ENCODE measurements at regions not wholly inside any gene's neighbourhood (a gene's known extent, or its start where the extent isn't known, plus 50 kb on each side); places are given as distances from the start of the nearest gene placed in this dataset.

DNA sequence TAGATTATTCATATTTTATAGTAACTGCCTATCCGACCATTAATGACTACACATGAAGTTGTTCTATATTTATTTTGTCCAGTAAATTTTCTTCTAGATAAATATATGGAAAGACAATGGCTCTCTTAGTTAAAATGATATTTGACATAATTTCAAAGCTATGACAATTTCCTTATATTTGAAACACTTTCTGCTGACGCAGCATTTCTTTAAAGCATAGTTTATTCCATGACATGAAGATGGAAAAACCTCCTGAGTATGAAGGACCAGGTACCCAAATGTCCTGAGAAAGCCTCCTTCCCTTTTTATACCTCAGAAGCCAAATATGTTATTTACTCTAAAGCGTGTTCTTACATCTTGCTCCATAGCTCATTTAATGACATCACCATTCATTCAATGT, 831.6 kb downstream of the EFNB2 start:
- no peaks in the 10 kb centered on the region for H3K4me1 ChIP-seq (ENCODE audit: insufficient read depth)
- H3F3A ChIP-seq (replicated peaks; ENCODE audit: low read depth): no peaks in the 10 kb centered on the region
- H3K27ac ChIP-seq (ENCODE audit: low read depth): no peak overlapping the region
- H3K27me3 ChIP-seq (ENCODE audit: insufficient read depth): no peaks in the 10 kb centered on the region
- Mint-ChIP-seq H3K4me3 (no peak overlapping the region), H3K36me3 (ENCODE audit: low read depth) (no peaks in the 10 kb centered on the region), H3K27me3 (ENCODE audit: insufficient read depth, low read depth, poor library complexity) (no peaks in the 10 kb centered on the region), H3K9me3 (no peaks in the 10 kb centered on the region; the same call in 2 of the 3 replicates), H3K4me1 (peaks cover 5% of the 10 kb centered on the region), H3K27ac (no peak overlapping the region)
- no peak overlapping the region for H3K4me3 ChIP-seq
- no peaks in the 10 kb centered on the region for H3K36me3 ChIP-seq (ENCODE audit: insufficient read depth)
- H3K9me2 ChIP-seq (ENCODE audit: insufficient read depth): peaks cover 6% of the 10 kb centered on the region; the same call in 1 of the 2 replicates
- no peak for ATAC-seq
- TF ChIP-seq ZNF114 (CRISPR knock-in tag; IDR thresholded peaks at IDR 0.05) (no peak), JUNB (IDR thresholded peaks at IDR 0.05; ENCODE audit: unreplicated experiment) (no peak), EZH2 (IDR thresholded peaks at IDR 0.05; ENCODE audit: low read depth, unreplicated experiment) (no peak), EZH2phosphoT487 (IDR thresholded peaks at IDR 0.05; ENCODE audit: unreplicated experiment) (no peak), ZNF331 (CRISPR knock-in tag; IDR thresholded peaks at IDR 0.05; ENCODE audit: low read depth) (no peak), NANOG (IDR thresholded peaks at IDR 0.05; ENCODE audit: borderline replicate concordance) (no peak), ETS1 (IDR thresholded peaks at IDR 0.05) (no peak), CREB1 (CRISPR knock-in tag; IDR thresholded peaks at IDR 0.05; ENCODE audit: low read depth) (no peak), STAT1 (IDR thresholded peaks at IDR 0.05; ENCODE audit: unreplicated experiment) (no peak), POLR2AphosphoS5 (IDR thresholded peaks at IDR 0.05; ENCODE audit: low read depth) (no peak)
- TF ChIP-seq, protein P1, sequence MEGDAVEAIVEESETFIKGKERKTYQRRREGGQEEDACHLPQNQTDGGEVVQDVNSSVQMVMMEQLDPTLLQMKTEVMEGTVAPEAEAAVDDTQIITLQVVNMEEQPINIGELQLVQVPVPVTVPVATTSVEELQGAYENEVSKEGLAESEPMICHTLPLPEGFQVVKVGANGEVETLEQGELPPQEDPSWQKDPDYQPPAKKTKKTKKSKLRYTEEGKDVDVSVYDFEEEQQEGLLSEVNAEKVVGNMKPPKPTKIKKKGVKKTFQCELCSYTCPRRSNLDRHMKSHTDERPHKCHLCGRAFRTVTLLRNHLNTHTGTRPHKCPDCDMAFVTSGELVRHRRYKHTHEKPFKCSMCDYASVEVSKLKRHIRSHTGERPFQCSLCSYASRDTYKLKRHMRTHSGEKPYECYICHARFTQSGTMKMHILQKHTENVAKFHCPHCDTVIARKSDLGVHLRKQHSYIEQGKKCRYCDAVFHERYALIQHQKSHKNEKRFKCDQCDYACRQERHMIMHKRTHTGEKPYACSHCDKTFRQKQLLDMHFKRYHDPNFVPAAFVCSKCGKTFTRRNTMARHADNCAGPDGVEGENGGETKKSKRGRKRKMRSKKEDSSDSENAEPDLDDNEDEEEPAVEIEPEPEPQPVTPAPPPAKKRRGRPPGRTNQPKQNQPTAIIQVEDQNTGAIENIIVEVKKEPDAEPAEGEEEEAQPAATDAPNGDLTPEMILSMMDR (conservative IDR thresholded peaks at IDR 0.05; ENCODE audit: low read depth in 2 of 2): no peak
- TF ChIP-seq, protein P2, sequence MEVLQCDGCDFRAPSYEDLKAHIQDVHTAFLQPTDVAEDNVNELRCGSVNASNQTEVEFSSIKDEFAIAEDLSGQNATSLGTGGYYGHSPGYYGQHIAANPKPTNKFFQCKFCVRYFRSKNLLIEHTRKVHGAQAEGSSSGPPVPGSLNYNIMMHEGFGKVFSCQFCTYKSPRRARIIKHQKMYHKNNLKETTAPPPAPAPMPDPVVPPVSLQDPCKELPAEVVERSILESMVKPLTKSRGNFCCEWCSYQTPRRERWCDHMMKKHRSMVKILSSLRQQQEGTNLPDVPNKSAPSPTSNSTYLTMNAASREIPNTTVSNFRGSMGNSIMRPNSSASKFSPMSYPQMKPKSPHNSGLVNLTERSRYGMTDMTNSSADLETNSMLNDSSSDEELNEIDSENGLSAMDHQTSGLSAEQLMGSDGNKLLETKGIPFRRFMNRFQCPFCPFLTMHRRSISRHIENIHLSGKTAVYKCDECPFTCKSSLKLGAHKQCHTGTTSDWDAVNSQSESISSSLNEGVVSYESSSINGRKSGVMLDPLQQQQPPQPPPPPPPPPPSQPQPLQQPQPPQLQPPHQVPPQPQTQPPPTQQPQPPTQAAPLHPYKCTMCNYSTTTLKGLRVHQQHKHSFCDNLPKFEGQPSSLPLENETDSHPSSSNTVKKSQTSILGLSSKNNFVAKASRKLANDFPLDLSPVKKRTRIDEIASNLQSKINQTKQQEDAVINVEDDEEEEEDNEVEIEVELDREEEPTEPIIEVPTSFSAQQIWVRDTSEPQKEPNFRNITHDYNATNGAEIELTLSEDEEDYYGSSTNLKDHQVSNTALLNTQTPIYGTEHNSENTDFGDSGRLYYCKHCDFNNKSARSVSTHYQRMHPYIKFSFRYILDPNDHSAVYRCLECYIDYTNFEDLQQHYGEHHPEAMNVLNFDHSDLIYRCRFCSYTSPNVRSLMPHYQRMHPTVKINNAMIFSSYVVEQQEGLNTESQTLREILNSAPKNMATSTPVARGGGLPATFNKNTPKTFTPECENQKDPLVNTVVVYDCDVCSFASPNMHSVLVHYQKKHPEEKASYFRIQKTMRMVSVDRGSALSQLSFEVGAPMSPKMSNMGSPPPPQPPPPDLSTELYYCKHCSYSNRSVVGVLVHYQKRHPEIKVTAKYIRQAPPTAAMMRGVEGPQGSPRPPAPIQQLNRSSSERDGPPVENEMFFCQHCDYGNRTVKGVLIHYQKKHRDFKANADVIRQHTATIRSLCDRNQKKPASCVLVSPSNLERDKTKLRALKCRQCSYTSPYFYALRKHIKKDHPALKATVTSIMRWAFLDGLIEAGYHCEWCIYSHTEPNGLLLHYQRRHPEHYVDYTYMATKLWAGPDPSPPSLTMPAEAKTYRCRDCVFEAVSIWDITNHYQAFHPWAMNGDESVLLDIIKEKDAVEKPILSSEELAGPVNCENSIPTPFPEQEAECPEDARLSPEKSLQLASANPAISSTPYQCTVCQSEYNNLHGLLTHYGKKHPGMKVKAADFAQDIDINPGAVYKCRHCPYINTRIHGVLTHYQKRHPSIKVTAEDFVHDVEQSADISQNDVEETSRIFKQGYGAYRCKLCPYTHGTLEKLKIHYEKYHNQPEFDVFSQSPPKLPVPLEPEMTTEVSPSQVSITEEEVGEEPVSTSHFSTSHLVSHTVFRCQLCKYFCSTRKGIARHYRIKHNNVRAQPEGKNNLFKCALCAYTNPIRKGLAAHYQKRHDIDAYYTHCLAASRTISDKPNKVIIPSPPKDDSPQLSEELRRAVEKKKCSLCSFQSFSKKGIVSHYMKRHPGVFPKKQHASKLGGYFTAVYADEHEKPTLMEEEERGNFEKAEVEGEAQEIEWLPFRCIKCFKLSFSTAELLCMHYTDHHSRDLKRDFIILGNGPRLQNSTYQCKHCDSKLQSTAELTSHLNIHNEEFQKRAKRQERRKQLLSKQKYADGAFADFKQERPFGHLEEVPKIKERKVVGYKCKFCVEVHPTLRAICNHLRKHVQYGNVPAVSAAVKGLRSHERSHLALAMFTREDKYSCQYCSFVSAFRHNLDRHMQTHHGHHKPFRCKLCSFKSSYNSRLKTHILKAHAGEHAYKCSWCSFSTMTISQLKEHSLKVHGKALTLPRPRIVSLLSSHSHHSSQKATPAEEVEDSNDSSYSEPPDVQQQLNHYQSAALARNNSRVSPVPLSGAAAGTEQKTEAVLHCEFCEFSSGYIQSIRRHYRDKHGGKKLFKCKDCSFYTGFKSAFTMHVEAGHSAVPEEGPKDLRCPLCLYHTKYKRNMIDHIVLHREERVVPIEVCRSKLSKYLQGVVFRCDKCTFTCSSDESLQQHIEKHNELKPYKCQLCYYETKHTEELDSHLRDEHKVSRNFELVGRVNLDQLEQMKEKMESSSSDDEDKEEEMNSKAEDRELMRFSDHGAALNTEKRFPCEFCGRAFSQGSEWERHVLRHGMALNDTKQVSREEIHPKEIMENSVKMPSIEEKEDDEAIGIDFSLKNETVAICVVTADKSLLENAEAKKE (CRISPR knock-in tag; IDR thresholded peaks at IDR 0.05): no peak
- TF ChIP-seq, protein P3, sequence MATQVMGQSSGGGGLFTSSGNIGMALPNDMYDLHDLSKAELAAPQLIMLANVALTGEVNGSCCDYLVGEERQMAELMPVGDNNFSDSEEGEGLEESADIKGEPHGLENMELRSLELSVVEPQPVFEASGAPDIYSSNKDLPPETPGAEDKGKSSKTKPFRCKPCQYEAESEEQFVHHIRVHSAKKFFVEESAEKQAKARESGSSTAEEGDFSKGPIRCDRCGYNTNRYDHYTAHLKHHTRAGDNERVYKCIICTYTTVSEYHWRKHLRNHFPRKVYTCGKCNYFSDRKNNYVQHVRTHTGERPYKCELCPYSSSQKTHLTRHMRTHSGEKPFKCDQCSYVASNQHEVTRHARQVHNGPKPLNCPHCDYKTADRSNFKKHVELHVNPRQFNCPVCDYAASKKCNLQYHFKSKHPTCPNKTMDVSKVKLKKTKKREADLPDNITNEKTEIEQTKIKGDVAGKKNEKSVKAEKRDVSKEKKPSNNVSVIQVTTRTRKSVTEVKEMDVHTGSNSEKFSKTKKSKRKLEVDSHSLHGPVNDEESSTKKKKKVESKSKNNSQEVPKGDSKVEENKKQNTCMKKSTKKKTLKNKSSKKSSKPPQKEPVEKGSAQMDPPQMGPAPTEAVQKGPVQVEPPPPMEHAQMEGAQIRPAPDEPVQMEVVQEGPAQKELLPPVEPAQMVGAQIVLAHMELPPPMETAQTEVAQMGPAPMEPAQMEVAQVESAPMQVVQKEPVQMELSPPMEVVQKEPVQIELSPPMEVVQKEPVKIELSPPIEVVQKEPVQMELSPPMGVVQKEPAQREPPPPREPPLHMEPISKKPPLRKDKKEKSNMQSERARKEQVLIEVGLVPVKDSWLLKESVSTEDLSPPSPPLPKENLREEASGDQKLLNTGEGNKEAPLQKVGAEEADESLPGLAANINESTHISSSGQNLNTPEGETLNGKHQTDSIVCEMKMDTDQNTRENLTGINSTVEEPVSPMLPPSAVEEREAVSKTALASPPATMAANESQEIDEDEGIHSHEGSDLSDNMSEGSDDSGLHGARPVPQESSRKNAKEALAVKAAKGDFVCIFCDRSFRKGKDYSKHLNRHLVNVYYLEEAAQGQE (IDR thresholded peaks at IDR 0.05; ENCODE audit: unreplicated experiment): no peak
- DNase-seq (ENCODE audit: low spot score): no peak
- no peaks in the 10 kb centered on the region for H4K20me1 ChIP-seq (replicated peaks; ENCODE audit: insufficient read depth)
- no peaks in the 10 kb centered on the region for H3K79me2 ChIP-seq (replicated peaks; ENCODE audit: insufficient read depth)
- H3K4me2 ChIP-seq: no peak overlapping the region
- H2AFZ ChIP-seq: no peak overlapping the region

Data from GM23338 (cell line).